Hematopoietic multipotent progenitor cell treated with erythropoietin and hydrocortisone succinate and interleukin-3 and kit ligand, for 17 days (in vitro differentiated cells): ENCODE measurements at regions not wholly inside any gene's neighbourhood (a gene's known extent, or its start where the extent isn't known, plus 50 kb on each side); places are given as distances from the start of the nearest gene placed in this dataset.

Experiments
- DNase-seq: peaks from one replicate; pipeline ENCODE4 v3.0.0-alpha.2; 2015; ENCODE audit warnings: low spot score

GRCh38 chr4:54359919-54360650 lies 131.0 kb downstream of the PDGFRA start:
- no peak for DNase-seq

GRCh38 chr4:54363037-54363436 lies 133.9 kb downstream of the PDGFRA start:
- no peak for DNase-seq

GRCh38 chr4:54365691-54366090 lies 136.6 kb downstream of the PDGFRA start:
- DNase-seq: no peak

- DNase-seq: no peak
Measured at GRCh38 chr4:54367059-54367458, 138.0 kb downstream of the PDGFRA start.

GRCh38 chr4:54368281-54369265 lies 139.5 kb downstream of the PDGFRA start:
- DNase-seq: no peak

GRCh38 chr4:54371173-54371572 lies 142.1 kb downstream of the PDGFRA start:
- DNase-seq: no peak

GRCh38 chr4:54372951-54373350 lies 143.9 kb downstream of the PDGFRA start:
- DNase-seq: no peak

GRCh38 chr4:54373718-54374210 lies 144.7 kb downstream of the PDGFRA start:
- DNase-seq: no peak

- no peak for DNase-seq
Measured at GRCh38 chr4:54378461-54378860, 149.4 kb downstream of the PDGFRA start.

- no peak for DNase-seq
Measured at GRCh38 chr4:54384152-54384551, 155.1 kb downstream of the PDGFRA start.

- peak; percentile 56 for DNase-seq
Measured at GRCh38 chr4:54384563-54384962, 155.5 kb downstream of the PDGFRA start.

GRCh38 chr4:54386042-54386669 lies 157.1 kb downstream of the PDGFRA start:
- DNase-seq: no peak

- no peak for DNase-seq
Measured at GRCh38 chr4:54386693-54387092, 157.6 kb downstream of the PDGFRA start.

- no peak for DNase-seq
Measured at GRCh38 chr4:54390670-54391069, 161.6 kb downstream of the PDGFRA start.

- no peak for DNase-seq
Measured at GRCh38 chr4:54391104-54391503, 162.0 kb downstream of the PDGFRA start.

GRCh38 chr4:54392479-54392878 lies 163.4 kb downstream of the PDGFRA start:
- DNase-seq: no peak

GRCh38 chr4:54393243-54393642 lies 164.2 kb downstream of the PDGFRA start:
- no peak for DNase-seq

GRCh38 chr4:54395013-54395527 lies 166.0 kb downstream of the PDGFRA start:
- no peak for DNase-seq

GRCh38 chr4:54400188-54400587 lies 171.1 kb downstream of the PDGFRA start:
- DNase-seq: no peak

- no peak for DNase-seq
Measured at GRCh38 chr4:54400802-54401201, 171.7 kb downstream of the PDGFRA start.

- DNase-seq: no peak
Measured at GRCh38 chr4:54402880-54403480, 173.9 kb downstream of the PDGFRA start.
